Epidermal melanocyte (primary cell): ENCODE measurements at regions not wholly inside any gene's neighbourhood (a gene's known extent, or its start where the extent isn't known, plus 50 kb on each side); places are given as distances from the start of the nearest gene placed in this dataset.

Source experiments
- DNase-seq: peaks from one replicate; pipeline ENCODE4 v3.0.0; 2011; ENCODE audit warnings: low spot score; ENCODE audit not compliant: insufficient read length

- DNase-seq = no peak
Measured at GRCh38 chr13:59479629-59480028, 684.1 kb downstream of the DIAPH3 start.

DNA sequence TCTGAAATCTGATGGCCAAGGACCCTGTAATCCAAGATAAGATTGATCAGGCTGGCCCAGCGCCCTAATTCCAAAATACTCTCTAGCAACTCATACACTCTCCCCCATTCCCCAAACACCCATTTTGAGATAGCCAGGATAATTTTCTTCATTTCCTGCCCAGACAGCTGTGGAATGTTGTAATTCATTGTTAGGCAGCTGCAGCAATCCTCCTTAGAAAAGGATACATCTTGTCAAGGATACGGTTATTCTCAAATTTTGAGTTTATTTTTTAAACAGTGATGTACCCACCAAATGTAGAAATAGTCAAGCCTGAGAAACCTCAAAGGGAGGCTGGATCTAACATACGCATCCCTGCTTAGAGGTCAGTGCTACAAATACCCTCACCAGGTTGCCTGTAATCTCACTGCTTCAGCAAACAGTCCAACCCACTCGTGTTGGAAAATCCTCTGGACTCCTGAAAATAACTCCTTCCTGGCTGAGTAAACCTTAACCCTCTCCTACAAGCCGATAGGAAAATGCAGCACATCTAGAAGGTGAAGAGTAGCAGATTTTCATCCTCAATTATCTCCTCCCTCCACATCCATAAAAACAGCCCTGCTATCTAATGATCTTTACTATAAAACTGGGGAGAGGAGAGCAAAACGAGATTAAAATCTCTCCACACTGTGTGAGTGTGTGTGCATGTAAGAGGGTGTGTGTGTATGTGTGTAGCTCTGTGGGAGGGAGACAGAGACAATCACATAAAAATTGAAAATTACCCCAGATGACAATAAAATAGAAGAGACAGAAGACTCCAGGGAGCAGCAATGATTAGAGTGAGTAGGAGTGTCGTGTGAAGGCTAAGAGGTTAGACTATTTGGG lies 683.1 kb downstream of the DIAPH3 start:
- no peak for DNase-seq

- DNase-seq = no peak
Measured at GRCh38 chr13:59483501-59484145, 680.1 kb downstream of the DIAPH3 start.

GRCh38 chr13:59487883-59488282 lies 675.8 kb downstream of the DIAPH3 start:
- DNase-seq = no peak

- no peak for DNase-seq
Measured at GRCh38 chr13:59488436-59488835, 675.3 kb downstream of the DIAPH3 start.

DNA sequence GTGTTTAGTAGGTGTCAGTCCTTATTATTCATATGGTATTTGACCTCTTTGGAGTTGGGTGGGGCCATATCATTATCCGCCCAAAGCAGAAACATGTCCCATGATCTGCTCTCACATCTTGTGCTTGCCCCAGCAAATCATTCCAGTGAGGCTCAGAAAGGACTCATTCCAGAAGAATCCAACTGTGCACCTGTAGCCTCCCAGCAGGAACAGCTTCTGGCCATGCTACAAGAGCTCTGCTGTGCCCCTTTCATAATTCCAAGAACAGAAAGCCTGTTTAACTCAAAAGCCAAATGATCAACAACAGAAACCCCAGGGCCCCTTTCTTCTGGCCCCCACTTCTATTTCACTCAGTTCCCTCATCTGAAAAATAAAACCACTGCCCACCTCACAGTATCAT lies 673.1 kb downstream of the DIAPH3 start:
- DNase-seq = no peak

DNA sequence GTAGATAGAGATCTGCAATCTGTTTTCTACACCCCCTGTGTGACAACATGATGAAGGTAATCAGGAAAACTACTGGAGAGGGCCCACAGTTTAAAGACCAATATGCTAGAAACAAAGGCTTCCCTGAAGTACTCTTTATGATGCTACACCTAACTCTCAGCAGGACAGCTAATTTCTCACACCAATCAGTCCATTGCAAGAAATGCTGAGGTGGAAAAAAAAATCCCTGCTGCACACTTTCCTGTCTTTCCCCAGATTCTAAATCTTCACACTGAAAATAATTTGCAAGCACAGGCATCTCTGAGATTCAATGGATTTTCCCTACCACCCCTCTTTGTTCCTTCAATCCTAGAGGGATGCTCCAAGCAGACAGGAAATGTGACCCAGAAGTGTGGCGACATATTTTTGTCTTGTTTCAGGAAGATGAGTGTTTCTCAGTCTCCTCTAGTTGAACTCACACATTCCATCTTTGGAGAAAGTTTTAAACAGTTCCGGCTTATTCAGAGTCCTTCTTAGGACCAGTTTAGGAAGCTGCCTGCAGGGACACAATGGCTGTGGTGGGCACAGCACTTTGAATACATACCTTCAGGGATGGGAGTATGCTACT lies 671.6 kb downstream of the DIAPH3 start:
- DNase-seq = no peak

- no peak for DNase-seq
Measured at GRCh38 chr13:59493436-59493965, 670.2 kb downstream of the DIAPH3 start.

DNA sequence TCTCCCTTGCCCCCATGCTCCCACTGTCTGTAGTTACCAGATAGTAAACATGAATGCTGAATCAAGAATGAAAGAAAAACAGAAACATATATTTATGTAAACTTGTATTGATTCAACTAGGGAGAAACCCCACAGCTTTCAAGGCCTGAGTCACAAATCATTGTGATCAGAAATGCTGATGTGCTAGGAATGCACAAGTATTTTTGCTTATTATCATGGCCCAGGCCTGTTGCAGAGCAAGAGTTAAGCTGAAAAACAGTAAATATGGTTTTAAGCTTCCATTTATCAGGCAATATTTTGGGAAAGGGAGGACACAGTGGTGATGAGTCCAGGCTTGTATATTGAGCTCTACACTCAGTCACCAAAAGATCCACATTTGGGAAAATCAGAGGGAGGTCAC lies 669.6 kb downstream of the DIAPH3 start:
- DNase-seq = no peak

- no peak for DNase-seq
Measured at GRCh38 chr13:59494560-59494970, 669.2 kb downstream of the DIAPH3 start.

GRCh38 chr13:59495299-59495698 lies 668.4 kb downstream of the DIAPH3 start:
- DNase-seq = no peak

GRCh38 chr13:59495936-59496512 lies 667.7 kb downstream of the DIAPH3 start:
- no peak for DNase-seq

- no peak for DNase-seq
Measured at GRCh38 chr13:59497621-59498247, 666.0 kb downstream of the DIAPH3 start.

DNA sequence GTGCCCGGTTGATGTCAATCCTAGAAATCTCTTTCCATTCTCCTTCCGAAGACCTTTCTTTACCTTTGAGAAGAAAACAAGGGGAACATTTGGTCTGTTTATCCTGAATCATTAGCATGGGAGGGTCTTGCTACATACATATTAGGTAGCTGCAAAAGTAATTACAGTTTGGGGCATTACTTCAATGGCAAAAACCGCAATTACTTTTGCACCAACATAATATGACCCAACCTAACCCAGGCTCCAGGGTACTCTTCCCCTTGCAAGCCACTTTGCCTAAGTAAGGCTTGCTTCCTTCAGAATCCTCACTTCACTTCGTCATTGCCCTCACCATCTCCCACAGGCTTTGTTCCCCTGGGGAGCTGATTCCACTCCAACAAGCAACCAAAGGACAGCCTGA lies 662.7 kb downstream of the DIAPH3 start:
- DNase-seq = no peak

DNA sequence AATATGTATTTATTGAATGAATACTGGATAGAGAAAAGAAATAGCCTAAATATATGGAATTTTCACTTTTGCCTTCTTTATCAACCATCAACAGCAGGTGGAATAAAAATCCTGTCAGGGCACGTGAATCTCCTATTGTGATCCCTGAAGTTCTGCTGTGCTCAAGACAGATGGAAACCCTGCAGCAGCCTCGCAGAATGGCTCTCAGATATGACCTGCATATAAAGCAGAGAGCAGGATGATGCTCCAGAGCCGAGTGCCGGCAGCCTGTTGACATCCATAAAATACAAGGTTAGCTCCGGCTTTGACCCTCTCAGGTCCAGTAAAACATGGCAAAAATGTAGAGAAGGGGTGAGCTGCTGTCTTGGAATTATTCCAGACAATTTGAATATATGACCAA lies 659.3 kb downstream of the DIAPH3 start:
- DNase-seq = no peak

- no peak for DNase-seq
Measured at GRCh38 chr13:59510386-59510785, 653.3 kb downstream of the DIAPH3 start.

GRCh38 chr13:59513686-59514085 lies 650.0 kb downstream of the DIAPH3 start:
- DNase-seq = no peak

GRCh38 chr13:59514316-59514715 lies 649.4 kb downstream of the DIAPH3 start:
- no peak for DNase-seq

GRCh38 chr13:59519819-59520218 lies 643.9 kb downstream of the DIAPH3 start:
- DNase-seq = no peak

DNA sequence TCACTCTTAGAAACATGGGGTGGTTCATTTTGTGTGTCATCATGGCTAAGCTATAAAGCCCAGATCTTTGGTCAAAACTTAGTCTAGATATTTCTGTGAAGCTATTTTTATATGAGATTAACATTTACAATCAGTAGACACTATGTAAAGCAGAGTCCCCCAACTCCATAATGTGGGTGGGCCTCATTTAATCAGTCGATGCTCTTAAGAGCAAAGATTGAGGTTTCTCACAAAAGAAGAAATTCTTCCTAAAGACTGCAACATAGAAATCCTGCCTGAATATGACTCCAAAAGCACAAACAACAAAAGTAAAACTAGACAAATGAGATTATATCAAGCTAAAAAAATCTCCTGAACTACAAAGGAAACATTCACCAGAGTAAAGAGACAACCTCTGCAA lies 642.2 kb downstream of the DIAPH3 start:
- no peak for DNase-seq

DNA sequence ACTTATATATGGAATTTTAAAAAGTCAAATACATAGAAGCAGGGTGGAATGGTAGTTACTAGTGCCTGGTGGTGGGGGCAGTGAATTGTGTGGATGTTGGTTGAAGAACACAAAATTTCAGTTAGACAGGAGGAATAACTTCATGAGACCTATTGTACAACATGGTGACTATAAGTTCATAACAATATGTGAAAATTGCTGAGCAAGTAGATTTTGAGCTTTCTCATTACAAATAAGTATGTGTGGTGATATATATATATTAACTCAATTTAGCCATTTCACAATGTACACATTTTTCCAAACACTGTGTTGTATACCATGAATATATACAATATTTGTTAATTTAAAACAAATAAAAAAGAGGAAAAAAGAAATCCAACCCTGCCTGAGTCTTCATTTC lies 641.1 kb downstream of the DIAPH3 start:
- no peak for DNase-seq
